Stomach (tissue), 4 donors: ENCODE measurements at regions not wholly inside any gene's neighbourhood (a gene's known extent, or its start where the extent isn't known, plus 50 kb on each side); places are given as distances from the start of the nearest gene placed in this dataset.

Experiments
- POLR2AphosphoS5 ChIP-seq, 3 donors: sonication (generic); formaldehyde crosslinking; IDR thresholded peaks; one replicate each; pipeline ENCODE4 v1.6.1; 2016; ENCODE audit warnings: antibody characterized with exemption in 3 of 3
- TF ChIP-seq, protein P1 (sequence below), 7 experiments: fragments of 450-650 bp in 4 of 7; fragments of 200-600 bp in 3 of 7; sonication (generic) in 3 of 7; IDR thresholded peaks; one replicate each; pipeline ENCODE4 v1.5.1; 2016 to 2019; ENCODE audit warnings: antibody characterized with exemption in 7 of 7, control low read depth in 2 of 7, mild to moderate bottlenecking in 1 of 7

DNA sequence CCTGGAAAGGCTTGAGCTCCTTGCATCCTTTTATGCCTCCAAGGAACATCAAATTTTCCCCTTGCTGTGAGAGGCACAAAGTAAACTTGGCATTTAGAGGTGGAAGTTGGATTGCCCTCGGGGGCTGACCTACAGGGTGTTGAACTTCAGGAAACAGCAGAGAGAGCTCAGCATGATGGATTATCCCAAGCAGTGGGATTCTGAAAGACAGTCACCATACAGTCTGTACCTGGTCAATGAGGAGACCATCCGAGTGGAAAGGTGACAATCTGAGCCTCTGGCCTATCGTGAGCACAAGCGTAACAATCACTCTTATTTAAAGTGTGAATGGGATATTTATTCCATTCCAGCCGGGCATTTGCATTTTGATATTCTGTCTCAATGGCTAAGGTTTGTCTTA lies 105.6 kb upstream of the NECTIN3 start:
- TF ChIP-seq, protein P1, sequence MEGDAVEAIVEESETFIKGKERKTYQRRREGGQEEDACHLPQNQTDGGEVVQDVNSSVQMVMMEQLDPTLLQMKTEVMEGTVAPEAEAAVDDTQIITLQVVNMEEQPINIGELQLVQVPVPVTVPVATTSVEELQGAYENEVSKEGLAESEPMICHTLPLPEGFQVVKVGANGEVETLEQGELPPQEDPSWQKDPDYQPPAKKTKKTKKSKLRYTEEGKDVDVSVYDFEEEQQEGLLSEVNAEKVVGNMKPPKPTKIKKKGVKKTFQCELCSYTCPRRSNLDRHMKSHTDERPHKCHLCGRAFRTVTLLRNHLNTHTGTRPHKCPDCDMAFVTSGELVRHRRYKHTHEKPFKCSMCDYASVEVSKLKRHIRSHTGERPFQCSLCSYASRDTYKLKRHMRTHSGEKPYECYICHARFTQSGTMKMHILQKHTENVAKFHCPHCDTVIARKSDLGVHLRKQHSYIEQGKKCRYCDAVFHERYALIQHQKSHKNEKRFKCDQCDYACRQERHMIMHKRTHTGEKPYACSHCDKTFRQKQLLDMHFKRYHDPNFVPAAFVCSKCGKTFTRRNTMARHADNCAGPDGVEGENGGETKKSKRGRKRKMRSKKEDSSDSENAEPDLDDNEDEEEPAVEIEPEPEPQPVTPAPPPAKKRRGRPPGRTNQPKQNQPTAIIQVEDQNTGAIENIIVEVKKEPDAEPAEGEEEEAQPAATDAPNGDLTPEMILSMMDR (IDR thresholded peaks at IDR 0.05): no peak
- TF ChIP-seq POLR2AphosphoS5 (IDR thresholded peaks at IDR 0.05): no peak
